ENCODE measurements at regions not wholly inside any gene's neighbourhood (a gene's known extent, or its start where the extent isn't known, plus 50 kb on each side); places are given as distances from the start of the nearest gene placed in this dataset.

- Histone ChIP-seq H3K4ac (replicated peaks; ENCODE audit: insufficient read length, low read depth, low read length) (no peak overlapping the region), H3K4me2 (ENCODE audit: insufficient read depth in 1 of 2, low read depth in 2 of 2, low read length in 2 of 2) (no peak overlapping the region), H3K4me1 (replicated peaks in 1 of 4; ENCODE audit: control insufficient read depth in 3 of 4, insufficient read depth in 4 of 4, low read length in 3 of 4) (no peaks in the 10 kb centered on the region), H3K4me3 (ENCODE audit: extremely low read depth in 1 of 4, insufficient read depth in 2 of 4, low read depth in 3 of 4, low read length in 4 of 4) (no peak overlapping the region), H3K18ac (ENCODE audit: extremely low read depth, low read length) (no peak overlapping the region), H3K23me2 (ENCODE audit: low read depth, low read length) (no peaks in the 10 kb centered on the region), H3K27ac (ENCODE audit: low read depth, low read length) (no peak overlapping the region), H3K23ac (ENCODE audit: insufficient read length) (no peak overlapping the region), H2BK20ac (ENCODE audit: low read length) (no peak overlapping the region), H3K79me2 (ENCODE audit: control insufficient read depth in 1 of 2, insufficient read depth in 2 of 2, low read length in 2 of 2) (no peaks in the 10 kb centered on the region), H3K79me1 (ENCODE audit: low read depth, low read length) (no peaks in the 10 kb centered on the region), H3K36me3 (ENCODE audit: control insufficient read depth in 2 of 4, insufficient read depth in 4 of 4, low read length in 3 of 4) (no peaks in the 10 kb centered on the region), H3K14ac (ENCODE audit: insufficient read length) (no peak overlapping the region), H4K5ac (ENCODE audit: insufficient read length, low read depth, low read length) (no peak overlapping the region), H2BK120ac (replicated peaks; ENCODE audit: low read depth, low read length) (no peak overlapping the region), H2BK5ac (ENCODE audit: low read depth, low read length) (no peak overlapping the region), H4K91ac (replicated peaks; ENCODE audit: insufficient read length, low read length) (no peak overlapping the region), H4K20me1 (replicated peaks in 1 of 2; ENCODE audit: control insufficient read depth in 1 of 2, insufficient read depth in 2 of 2, low read length in 2 of 2) (no peaks in the 10 kb centered on the region), H4K8ac (ENCODE audit: extremely low read depth, insufficient read depth, low read length) (no peak overlapping the region), H3K9me3 (ENCODE audit: insufficient read depth in 2 of 2, low read depth in 1 of 2, low read length in 1 of 2) (no peaks in the 10 kb centered on the region), H2BK15ac (ENCODE audit: low read length) (no peak overlapping the region), H3K27me3 (replicated peaks in 1 of 4; ENCODE audit: control insufficient read depth in 3 of 4, extremely low read depth in 1 of 4, insufficient read depth in 3 of 4, low read length in 3 of 4) (no peaks in the 10 kb centered on the region), H2AK5ac (ENCODE audit: low read depth, low read length) (no peak overlapping the region), H3K56ac (replicated peaks; ENCODE audit: insufficient read length, low read depth, low read length) (no peak overlapping the region), H3K9ac (replicated peaks in 1 of 4; ENCODE audit: extremely low read depth in 1 of 4, low read depth in 3 of 4, low read length in 3 of 4) (no peak overlapping the region), H2AFZ (ENCODE audit: low read length) (no peak overlapping the region), H2BK12ac (ENCODE audit: low read depth, low read length) (no peak overlapping the region)
- DNase-seq (ENCODE audit: low read depth in 1 of 2, low spot score in 2 of 2), result no peak
- POLR2A ChIA-PET (ENCODE audit: partially characterized antibody), result interaction anchor here (0.6 kb wide), 1 partner anchor 664 kb away, joined by 3 read pairs; no protein-coding TSS in a partner anchor
- no peak for FAIRE-seq
- CTCF ChIA-PET (ENCODE audit: partially characterized antibody), result no interaction called here
- 93% methylated on average over 4 of the region's 4 CpGs; no CpG with 5 or more reads in 1 of the 2 experiments for WGBS, 2 experiments (ENCODE audit: extremely low coverage in 1 of 2, insufficient coverage in 1 of 2, insufficient read length in 1 of 2, insufficient replicate concordance in 2 of 2, low coverage in 1 of 2, low lambda C conversion rate in 2 of 2, missing lambda C conversion rate in 1 of 2)
- TF ChIP-seq TAF7 (optimal IDR thresholded peaks at IDR 0.05; ENCODE audit: borderline replicate concordance, low read depth, low read length) (no peak), SP4 (IDR thresholded peaks at IDR 0.05; ENCODE audit: low read length) (no peak)
These were observed 1043.1 kb downstream of the TLE1 start for GRCh38 chr9:80646211-80646610.
